ENCODE measurements at regions not wholly inside any gene's neighbourhood (a gene's known extent, or its start where the extent isn't known, plus 50 kb on each side); places are given as distances from the start of the nearest gene placed in this dataset.
"Not testable (repeated sequence)": the region's sequence is repeated elsewhere in the genome, so short reads cannot be mapped to it uniquely, and the experiment has no call there.

DNA sequence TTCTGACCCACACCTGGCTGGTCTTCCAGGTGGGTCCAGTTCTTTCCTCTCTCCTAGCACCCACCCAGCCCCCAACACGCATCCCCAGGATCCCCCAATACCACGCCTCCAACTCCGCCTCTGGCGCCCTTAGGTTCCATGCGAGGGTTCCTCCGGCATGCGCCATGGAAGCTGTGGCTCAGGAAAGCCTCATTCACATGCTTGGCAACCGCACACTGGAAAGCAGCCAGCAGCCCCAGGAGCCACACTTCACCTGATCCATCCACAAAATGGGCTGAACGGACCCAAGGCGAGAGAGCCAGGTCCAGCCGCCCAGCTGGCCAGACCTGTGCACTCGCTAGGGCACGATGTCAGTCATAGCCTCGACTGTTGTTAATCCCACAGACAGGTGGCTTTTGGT, 161.2 kb downstream of the PSMG1 start:
- no peak for DNase-seq

DNA sequence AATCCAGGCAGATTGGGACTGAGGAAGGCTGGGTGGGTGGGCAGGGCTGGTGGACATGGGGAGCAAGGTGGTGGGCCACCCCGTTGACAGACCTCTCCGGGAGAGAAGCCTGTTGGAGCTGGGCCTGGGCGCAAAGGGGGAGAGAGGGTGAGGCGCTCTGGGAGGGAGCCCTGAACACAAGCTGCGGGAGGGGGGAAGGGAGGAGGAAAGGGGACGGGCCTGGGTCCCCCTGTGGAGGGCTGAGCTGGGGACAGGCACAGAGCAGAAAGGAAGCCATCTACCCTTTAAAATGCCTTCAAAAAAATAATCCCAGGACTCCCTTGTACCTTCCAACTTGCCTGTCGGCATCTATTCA, 161.8 kb downstream of the PSMG1 start:
- no peak for DNase-seq

- no peak for DNase-seq
Observed at GRCh38 chr21:39020751-39021477, 162.3 kb downstream of the PSMG1 start.

- no peak for DNase-seq
Observed at GRCh38 chr21:39018730-39019129, 164.5 kb downstream of the PSMG1 start.

- no peak for DNase-seq
Observed at GRCh38 chr21:39016740-39017315, 166.4 kb downstream of the PSMG1 start.

- no peak for DNase-seq
Observed at GRCh38 chr21:39014747-39015146, 168.5 kb downstream of the PSMG1 start.

GRCh38 chr21:39012326-39013230, 170.7 kb downstream of the PSMG1 start:
- no peak for DNase-seq

DNA sequence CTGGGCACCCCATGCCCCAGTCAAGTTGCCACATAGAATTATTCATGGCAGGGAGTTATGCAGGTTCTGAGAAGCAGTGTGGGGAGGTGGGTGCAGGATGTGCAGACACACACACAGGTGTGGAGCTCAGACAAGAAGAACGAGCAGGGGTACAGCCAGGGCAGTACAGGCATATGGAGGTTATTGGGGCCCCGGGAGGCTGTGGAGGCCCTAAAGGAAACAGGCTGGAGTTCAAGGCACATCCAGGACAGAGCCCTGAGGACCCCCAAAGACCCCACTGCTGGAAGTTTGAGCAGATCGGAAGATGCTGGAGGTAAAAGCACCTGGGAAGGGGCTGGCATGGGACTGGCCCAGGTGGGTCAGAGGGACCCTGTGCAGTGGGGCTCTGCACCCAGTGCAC, 171.3 kb downstream of the PSMG1 start:
- DNase-seq = no peak

GRCh38 chr21:39010629-39011404, 172.4 kb downstream of the PSMG1 start:
- DNase-seq = no peak

- no peak for DNase-seq
Observed at GRCh38 chr21:39009587-39010225, 173.5 kb downstream of the PSMG1 start.

DNA sequence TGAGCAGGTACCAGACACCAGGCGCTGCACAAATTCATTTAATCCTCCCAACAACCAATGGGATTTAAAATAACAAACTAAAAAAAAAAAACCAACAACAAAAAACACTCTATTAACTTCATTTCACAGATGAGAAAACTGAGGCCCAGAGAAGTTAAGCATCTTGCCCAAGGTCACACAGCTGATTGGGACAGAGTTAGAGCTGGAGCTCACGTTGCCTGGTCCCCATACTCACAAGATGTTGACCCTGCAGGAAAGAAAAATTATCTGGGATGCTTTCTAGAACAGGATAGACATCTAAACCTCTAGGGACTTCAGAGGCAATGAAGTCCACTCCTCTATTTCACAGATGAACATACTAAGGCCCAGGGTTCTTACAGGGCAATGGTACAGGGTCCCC, 175.3 kb downstream of the PSMG1 start:
- no peak for DNase-seq

- no peak for DNase-seq
Observed at GRCh38 chr21:39007532-39007931, 175.7 kb downstream of the PSMG1 start.

DNA sequence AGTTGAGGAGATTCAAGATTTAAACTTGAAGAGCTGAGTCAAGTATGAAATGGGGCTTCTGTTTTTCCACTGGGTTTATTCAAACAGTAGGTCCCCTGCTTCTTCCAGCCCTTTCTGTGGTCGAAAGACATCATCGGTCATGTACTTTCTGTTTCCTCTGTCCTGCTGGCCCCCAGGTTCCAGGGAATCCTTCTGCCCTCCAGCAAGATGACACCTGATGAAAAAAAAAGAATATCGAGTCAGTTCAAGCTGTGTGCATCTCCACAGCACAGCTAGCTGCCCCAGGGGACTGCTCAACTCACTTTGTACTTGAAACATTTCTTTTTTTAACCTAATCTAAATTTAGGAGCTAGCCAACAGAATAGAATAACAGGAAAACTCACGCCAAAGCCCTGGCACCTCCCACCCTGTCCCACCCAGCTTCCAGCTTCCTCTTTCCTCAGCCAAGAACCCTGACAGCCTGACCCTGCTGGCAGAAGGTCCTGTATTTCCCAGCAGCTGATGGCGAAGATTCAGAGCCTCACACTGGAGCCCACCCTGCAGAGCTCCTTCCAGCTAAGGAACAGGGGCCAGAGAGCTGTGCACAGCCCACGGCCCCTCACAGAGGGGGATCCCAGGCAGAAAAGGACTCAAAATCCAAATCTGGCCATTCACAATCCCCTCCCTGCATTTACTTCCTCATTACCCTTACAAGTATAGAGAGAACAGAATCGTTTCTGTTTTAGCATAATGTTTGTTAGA, 176.5 kb downstream of the PSMG1 start:
- no peak for DNase-seq

DNA sequence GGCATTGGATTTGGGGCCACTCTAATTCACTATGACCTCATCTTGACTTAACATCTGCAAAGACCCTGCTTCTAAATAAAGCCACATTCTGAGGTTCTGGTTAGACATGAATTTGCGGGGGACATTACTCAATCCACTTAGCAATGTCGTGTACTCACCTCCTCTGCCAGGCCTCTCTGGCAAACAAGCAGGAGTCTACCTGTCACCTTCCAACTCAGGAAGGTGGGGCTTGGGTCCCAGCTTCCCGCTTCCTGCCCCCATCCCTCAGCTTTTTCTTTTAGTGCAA, 177.8 kb downstream of the PSMG1 start:
- DNase-seq = no peak

- DNase-seq = no peak
Observed at GRCh38 chr21:39004634-39005501, 178.4 kb downstream of the PSMG1 start.

DNA sequence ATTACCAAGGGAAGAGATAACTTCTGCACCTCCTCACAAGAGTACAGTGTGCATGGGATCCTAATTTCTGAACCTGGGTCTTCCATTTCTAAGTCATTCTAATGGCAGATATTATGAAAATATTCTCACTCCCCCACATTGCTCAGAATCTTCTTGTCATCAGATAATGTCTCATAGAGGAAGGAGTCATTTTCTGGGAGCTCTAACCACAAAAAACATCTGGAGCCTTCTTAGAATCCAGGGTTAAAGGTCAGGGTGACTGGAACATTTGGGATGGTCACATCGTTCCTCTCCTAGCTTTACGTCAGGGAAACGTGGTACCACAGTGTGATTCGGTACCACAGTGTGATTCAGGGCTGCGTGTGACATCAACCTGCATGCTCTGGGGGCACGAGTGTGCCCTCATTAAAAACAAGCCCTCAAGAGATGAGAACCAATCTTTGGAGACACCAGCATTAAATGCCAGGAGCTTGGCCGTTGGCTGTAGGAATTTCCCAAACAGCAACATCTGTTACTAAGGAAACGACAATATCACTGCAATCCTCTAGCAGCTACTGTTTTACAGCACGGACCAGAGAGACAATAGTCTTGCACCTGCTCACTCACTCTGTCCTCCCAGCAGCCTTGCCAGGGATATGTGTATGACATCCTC, 179.1 kb downstream of the PSMG1 start:
- DNase-seq = no peak

DNA sequence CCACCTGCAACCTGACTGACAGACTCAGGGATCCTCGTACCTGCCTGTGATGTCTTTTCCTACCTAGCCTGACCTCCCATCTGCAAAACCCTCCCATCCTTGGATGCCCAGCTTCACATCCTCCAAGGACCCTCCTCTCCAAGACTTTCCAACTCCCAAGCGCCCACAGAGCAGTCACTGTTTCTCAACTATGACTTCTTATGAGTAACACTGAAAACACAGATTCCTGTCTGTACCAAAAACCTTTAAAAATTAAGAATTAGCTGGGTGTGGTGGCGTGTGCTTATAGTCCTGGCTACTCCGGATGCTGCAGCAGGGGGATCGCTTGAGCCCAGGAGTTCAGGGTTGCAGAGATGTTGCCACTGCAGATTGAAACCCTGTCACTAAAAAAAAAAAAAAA, 181.9 kb downstream of the PSMG1 start:
- DNase-seq = no peak

DNA sequence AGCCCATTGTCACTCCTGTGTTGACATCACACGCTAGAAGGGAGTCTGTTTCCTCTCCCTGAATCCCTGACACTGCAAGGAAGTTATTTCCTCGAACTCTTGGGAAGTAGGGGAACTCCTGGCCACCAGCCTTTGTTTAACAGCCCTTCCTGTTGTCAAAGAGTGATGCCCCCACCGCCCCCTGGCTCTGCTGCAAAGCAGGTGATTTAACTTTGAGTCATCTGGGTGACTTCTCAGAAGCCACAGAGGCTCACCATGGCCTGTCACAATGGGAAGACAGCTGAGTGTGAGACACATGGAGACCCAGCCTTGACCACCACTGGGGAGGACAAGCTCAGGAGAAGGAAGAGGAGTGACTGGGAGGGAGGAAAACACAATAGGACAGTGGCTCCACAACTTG, 182.8 kb downstream of the PSMG1 start:
- DNase-seq = no peak

DNA sequence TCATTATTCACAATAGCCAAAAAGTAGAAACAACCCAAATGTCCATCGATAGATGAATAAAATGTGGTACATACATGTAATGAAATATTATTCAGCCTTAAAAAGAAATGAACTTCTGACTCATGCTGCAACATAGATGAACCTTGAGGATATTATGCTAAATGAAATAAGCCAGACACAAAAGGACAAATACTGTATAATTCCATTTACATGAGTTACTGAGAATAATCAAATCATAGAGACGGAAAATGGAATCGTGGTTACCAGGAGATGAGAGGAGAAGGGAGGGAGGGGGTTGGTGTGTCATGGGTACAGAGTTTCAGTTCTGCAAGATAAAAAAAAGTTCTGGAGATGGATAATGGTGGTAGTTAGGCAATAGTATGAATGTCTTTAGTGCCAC, 184.1 kb downstream of the PSMG1 start:
- DNase-seq = no peak

- not testable (repeated sequence) for DNase-seq
Observed at GRCh38 chr21:38998281-38998680, 185.0 kb downstream of the PSMG1 start.

- not testable (repeated sequence) for DNase-seq
Observed at GRCh38 chr21:38997843-38998175, 185.4 kb downstream of the PSMG1 start.

Measured in DMS 273 treated with DMSO at 0.1 percent for 48 hours (cell line).